HG03520 (cell line): ENCODE measurements at regions not wholly inside any gene's neighbourhood (a gene's known extent, or its start where the extent isn't known, plus 50 kb on each side); places are given as distances from the start of the nearest gene placed in this dataset.

ENCODE experiments used
- ATAC-seq: cut with Tn5 transposase; IDR thresholded peaks from one replicate; pipeline ENCODE4 v1.9.1; 2021; ENCODE audit warnings: mild to moderate bottlenecking, moderate library complexity; ENCODE audit not compliant: unreplicated experiment

DNA sequence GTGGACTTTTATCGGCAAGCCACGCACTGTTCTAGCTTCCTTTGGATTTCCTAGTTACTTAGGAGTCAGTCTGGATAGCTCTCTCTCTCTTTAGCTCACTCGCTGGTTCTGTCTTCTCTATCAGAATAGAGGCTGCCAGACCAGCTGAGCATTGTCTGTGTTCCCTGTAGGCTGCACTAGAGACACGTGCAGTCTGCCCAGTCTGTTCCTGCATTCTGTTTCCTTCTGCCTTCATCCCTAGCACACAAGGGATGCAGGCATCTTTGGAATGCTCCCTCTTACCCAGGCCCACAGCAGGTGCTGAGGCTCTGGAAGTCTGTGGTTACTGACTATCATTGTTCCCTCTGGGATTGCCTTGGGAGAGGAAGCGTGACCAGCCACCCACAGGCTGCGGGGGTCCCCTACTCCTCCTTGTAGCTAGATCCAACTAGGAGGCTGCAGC lies 322.8 kb downstream of the ZNF621 start:
- ATAC-seq = no peak

DNA sequence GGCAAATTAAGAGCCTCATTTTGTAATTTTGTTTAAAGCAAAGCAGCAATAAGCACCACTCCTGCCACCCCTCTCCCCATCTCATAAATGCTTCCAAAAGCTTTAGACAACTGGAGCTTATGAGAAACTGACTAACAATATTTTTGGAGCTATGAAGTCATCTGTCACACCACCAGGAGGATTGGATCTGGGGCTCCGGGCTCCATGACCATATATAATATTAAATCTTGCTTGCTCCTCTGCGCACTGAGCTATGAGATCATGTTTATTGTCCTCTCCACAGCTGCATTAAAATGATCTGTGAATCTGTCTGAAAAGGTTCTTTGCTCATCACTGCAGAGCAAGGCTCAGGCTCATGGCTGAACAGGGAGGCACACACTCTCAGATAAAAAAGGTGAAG lies 323.7 kb downstream of the ZNF621 start:
- ATAC-seq = no peak

DNA sequence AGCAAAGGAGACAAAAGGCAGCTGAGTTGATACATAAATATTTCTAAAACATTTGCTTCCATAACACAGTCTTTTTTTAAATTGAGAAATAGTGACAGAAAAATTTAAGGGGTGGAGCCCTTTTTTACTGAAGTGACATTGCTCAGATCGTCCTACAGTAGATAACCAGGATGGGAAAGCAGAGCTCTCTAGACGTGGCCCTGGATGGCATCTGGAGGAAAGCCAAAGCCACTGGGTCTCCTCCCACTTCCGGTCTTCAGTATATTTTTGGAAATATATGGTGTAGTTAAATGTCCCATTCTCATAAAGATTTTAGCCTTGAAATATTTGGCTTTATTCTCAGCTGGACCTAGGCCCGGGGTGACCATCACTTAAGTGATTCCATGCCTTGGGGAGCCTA lies 326.1 kb downstream of the ZNF621 start:
- ATAC-seq = no peak

DNA sequence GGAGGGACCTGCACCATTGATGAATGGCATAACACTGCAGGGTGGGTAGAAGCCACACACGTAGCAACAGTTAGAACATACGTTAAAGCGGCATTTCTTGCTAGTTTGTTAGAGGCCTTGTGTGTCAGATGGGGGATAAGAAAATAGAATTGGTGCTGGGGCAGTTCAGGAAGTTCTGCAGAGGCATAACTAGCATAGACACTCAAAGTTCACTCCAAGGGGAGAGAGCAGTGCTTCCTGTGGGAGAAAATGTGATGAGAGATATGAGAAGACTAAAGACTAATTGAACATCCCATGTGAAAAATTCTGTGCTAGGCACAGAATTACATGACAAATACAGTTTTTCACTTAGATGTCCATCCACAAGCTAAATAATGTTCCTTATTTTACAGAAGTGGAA lies 327.1 kb downstream of the ZNF621 start:
- no peak for ATAC-seq

DNA sequence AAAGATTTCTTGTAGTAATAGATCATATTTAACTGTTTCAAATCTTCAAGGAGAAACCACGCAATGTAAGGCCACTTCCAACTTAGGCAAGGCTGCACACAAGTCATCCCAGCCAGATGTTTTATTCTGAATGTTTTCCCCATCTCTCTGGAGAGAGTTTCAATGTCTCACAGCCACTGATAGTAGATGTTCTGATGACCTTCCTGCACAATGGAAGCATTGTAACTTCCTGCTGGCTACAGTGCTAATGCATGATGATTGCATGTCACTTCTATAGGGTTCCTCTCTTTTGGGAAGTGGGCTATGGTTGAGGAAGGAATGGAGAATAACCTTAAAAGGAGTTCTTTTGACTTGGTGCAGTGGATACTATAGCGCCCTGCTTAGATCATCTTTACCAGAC lies 328.0 kb downstream of the ZNF621 start:
- ATAC-seq = no peak

DNA sequence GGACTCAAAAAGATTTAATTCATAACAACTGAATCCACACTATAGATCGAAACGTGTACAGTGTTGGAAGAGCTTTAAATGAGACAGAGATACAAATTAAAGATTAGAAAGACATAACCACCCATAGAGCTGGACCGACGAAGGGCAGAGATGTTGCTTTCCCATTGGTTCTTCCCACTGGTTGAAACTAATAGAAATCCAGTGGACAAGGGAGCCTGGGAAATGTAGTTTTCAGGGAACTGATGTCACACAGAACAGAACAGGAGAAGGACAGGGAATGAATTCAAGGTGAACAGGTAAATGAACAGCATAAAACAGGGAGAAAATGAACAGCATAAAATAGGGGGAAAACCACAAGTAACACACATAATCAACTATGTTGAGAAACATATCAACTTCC lies 328.7 kb downstream of the ZNF621 start:
- ATAC-seq = no peak

DNA sequence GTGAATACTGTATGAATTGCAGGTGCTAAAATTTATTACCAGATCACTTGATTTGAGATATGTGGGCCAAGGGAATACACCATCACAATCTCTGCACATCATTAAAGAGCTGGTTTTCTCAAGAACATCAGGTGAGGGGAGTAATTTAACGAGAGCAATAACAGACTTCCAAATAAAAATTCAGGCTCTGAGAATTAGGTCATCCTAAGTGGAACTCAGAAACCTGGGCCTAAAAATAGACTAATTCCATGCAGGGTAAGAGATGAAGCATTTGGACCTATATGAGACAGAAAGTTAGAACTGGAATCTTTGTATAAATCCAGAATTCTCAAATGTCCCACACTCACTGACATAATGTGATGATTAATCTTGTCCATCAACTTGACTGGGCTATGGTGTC lies 331.1 kb downstream of the ZNF621 start:
- ATAC-seq = no peak

DNA sequence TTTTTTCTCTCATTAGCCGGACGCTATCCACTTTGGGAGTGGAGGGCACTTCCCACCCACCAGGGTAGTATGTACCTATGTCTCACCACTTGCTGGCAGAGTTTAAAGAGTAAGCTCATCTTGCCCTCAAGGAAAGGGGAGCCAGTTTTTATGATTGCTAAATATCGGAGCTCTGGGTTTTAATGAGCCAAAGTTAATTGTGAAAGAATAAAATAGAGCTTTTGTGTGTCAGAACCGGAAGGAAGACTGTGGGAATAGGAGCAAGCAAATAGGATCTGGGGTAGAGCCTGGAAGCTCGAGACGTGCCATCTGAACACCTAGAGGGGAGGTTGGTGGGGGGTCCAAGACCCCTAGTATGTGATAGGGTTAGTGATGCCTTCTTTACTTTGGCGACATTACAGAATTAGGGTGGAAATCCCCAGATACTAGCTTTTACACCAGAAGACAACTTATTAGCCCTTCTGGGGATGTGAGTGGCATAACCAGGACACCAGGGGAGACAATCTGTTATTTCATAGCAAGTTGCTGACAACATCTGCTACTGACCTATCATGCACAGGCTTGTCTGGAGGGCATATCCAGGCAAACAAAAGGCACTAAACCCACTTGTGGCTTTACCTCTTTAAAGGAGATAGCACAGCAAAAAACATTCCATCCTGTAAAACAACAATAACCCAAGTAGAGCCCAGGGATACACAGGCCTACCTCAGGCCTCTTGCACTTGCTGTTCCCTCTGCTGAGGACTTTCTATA lies 333.8 kb downstream of the ZNF621 start:
- no peak for ATAC-seq

DNA sequence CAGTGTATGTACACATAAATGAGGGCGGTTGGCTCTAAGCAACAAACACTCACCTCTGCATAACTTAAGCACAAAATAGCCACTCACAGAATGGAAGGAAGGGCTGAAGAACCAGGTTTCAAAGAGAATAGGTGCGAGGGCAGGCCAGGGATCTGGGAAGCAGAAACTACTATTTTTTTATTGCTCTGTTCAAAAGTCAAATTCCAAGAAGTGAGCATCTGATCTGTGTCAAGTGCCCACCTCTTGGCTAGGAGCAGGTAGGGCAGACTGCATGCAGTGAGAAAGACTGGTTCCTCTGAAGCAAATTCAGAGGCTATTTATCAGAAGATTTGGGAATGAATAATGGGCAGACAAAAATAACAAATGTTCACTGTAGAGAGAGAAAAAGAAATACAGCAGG lies 336.4 kb upstream of the CTNNB1 start:
- ATAC-seq = no peak

DNA sequence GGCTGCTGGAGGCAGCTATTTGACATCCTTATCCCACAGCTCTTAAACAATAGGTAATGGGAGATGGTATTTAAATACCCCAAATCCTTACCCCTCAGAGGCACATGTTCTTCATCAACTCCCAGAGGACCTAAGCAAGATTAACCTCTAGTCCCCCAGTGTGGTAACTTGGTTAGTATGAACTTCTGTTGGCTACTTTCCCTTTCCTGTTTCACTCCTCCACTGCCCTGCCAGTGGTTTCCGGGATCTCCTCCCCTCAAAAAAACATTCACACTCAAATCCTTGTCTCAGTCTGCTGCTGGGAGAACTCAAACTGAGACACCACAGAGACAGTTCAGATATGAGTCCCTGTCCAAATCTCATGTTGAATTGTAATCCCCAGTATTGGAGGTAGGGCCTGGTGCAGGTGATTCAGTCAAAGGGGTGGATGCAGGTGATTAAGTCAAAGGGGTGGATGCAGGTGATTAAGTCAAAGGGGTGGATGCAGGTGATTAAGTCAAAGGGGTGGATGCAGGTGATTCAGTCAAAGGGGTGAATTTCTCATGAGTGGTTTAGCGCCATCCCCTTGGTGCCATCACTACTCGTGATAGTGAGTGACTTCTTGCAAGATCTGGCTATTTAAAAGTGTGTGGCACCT lies 335.0 kb upstream of the CTNNB1 start:
- ATAC-seq = no peak

DNA sequence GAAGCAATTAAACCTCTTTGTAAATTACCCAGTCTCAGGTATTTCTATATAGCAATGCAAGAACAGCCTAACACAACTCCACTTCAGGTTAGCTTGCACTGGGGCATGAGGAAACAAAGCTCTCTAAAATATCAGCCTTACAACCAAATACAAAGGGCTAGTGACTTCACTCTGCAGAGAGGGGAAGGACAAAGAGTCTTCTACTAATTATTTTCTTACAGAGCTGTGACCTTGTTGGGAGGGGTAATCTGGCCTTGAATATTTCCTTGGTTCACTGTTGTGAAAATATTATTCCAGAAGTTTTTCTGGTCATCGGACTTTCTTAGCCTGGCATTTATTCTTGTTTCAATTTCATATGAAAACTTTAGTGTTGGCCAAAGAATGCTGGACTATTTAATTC lies 334.4 kb upstream of the CTNNB1 start:
- ATAC-seq = no peak

DNA sequence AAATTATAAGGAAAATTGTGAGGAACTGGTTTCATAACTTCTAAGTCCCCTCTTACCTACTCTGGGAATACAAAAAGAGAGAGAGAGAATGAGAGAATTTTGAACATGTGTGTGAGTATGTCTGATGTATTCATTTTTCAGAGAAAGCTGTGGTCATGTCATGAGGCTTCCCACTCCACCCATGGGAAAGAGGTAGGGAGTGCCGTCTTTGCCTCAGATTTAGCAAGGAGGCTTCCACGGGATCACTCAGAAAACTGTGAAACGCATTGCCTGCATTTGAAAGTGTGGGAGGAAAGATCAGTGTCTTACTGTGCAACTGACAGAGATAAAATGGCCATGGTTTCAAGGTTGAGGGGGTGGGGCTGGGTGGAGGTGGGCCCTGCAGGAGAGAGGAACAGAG lies 331.5 kb upstream of the CTNNB1 start:
- ATAC-seq = no peak

DNA sequence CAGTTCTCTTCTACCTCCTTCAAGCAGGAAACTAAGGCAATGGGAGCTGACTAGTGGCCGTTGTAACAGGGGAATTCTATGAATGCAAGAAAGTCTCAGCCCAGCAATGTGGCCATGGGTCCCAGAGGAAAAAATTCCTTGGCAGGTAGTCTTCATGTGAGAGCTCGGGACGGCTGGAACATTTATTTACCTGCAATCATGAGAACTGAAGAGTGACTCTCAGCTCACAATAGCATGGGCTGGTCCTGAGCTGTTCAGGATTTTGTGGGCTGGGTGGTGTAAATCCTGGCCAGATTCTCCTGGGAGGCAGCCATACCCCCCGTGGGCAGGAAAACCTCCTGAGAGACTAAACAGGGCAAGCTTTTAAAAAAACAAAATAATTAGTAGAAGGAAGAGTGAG lies 330.3 kb upstream of the CTNNB1 start:
- ATAC-seq = no peak

DNA sequence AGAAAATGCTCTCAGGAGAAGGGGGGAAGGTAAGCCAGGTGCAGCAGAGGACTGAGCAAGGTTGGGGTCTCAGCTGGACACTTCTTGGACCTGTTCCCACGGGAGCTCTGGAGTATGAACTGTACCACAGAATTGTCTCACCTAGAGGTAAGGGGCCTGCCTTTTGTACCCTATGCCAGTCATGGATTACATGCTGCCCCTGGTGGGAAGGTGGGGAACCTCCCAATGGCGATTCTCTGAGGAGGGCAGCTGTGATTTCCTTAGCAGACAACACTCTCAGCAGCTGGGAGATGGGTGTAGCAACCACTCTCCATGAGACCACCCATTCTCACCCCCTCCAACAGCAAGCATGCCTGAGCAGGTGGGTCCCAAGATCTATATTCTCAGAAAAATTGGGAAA lies 329.4 kb upstream of the CTNNB1 start:
- ATAC-seq = no peak

DNA sequence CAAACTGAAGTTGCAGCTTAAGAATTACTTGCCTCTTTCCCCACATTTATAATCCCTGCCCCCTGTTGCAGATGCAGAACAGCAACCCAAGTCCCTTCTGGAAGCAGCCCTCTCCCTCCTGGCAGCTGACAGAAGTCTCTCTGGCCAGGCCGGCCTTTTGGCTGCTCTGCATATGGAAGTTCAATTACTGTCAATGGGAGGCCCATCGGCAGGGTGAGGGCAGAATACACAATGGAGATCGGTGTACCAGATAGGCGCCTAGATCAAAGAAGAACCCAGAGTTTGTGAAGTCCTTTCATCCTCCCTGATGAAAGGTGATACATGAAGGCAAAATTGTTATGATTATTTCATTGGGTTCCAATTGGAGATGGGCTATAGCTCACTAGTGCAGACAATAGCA lies 327.9 kb upstream of the CTNNB1 start:
- ATAC-seq = no peak

DNA sequence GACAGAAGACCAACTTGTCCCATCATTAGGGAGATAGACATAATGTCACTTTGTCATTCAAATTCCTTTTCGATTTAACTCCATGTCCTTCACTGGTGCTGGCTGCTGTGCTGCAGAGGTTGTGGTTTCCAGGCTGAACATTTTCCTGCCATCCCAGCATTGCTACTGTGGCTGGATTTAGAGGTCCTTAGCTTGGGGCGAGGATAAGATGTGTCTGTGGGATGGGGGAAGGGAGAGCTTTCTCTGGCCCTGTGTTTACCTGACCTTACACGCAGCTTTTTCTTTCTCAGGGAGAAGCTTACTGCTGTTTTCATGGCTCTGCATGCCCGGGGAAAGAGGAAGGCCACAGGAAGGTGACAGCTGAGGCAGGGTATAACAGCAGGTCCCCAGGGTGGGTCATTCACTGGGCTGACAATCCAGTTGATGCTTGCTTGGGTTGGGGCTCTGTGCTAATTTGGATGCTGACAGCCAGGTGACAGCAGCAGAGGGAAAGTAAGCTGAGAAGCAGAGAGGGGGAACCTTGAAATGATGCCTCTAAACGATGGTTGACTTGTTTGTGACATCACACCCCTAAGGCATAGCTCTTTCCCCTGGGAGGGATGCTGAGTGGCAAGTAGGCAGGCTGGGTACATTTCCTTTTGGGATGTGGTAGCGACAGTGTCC lies 326.9 kb upstream of the CTNNB1 start:
- ATAC-seq = no peak

DNA sequence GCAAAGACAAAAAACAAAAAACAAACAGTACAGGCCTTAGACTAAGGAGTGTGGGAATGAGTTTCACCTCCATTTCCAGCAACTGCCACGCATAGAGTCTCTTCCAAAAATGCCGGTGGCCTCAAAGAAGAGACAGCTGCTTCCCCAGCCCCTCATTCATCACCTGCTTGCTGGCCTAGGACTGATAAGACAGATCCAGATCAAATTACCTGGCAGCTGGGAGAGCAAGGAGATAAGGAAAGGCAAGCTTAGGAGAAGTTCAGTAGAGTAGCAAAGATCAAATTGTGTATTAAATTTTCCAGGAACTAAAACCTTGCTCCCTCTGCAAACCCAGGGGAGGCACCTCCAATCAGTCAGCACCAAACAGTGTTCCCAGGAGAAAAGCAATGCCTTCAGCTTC lies 325.8 kb upstream of the CTNNB1 start:
- no peak for ATAC-seq

DNA sequence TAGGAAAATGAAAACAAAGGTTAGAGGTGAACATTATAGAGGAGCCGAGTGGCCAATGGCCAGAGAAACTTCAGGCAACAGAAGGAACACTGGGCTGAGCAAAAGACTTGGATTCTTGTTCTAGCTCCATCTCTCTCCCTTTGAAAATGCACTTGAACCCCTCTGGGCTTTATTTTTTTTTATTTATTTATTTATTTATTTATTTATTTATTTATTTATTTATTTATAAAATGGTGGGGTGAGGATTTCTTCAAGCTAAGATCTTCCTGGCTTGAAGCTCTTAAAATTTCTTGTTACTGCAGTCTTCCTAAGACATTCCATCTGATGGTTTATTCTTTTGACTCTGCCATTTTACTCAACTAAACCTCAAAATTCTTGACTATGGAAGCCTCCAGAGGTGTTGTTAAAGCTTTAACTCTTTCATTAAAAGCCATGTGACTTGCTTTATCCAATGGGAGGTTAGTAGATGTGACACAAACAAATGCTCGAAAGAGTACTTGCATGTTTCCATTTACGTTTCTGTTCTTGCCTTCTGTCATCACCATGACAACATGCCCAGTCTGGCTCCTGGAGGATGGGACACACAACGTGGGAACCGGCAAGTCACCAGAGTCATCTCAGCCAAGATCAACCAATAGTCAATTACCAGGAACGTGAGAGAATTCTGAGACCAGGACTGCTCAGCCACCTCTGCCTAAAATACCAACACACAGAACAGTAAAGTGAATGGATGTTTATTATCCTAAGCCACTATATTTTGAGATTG lies 325.2 kb upstream of the CTNNB1 start:
- no peak for ATAC-seq

DNA sequence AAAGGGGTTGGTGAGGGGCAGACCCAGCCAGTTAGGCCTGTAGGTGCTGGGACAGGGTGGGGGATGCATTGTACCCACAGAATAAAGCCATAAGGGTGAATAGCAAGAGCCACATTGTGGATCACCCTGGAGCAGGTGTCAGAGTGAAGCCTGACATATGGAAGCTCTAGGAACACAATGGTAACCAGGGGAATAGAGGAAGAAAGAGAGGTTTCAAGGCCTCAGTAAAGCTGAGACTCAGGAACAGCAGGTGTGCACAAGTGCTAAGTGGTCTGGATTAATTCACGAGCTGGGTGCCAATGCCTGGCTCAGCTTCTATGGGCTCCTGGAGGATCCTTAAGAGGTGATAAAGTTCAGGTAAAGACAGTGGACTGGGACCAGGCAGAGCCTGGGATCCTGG lies 323.7 kb upstream of the CTNNB1 start:
- ATAC-seq = no peak

DNA sequence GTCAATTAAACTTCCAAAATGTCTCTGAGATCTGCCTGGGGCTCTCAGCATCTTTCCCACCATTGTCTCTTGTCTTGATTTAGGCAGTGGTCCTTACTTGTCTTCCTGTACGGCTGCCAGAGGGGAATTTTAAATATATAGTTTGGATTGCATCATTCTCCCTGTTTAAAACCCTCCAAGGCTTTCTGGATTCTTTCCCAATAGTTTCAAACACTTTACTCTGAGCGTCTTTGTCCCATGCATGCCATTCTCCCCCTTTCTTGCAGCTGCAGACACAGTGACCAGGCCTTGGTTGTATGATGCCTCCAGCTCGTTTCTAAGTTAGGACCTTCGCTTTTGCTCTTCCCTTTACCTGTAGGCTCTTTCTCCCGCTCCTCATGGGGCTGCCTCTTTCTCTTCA lies 323.3 kb upstream of the CTNNB1 start:
- ATAC-seq = no peak

DNA sequence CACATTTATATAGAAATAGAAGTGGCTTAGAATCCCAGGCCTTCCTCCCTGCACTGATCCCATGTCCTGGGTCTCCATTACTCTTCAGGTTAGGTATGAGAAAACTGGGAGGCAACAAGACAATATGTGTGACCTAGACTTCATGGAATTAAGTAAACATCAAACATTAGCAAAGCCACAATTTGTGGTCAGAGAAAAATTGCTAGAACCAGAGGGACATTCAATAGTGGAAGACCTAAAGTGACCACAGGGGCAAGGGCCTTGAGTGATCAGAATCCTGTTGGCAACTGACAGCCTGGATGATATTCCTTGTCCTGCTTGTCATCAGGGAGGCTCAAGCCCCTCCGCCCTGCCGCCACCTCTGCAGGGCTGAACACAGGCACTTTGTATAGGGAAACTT lies 322.8 kb upstream of the CTNNB1 start:
- no peak for ATAC-seq
